ENCODE measurements at regions not wholly inside any gene's neighbourhood (a gene's known extent, or its start where the extent isn't known, plus 50 kb on each side); places are given as distances from the start of the nearest gene placed in this dataset.

- H3K79me2 ChIP-seq (ENCODE audit: control insufficient read depth, insufficient read depth, low read length) = no peaks in the 10 kb centered on the region
- no peak overlapping the region for H3K4me3 ChIP-seq (replicated peaks in 1 of 3; ENCODE audit: insufficient read depth in 1 of 3, low read depth in 1 of 3, low read length in 3 of 3)
- no peaks in the 10 kb centered on the region for H4K20me1 ChIP-seq (replicated peaks; ENCODE audit: control insufficient read depth, extremely low read depth, insufficient read depth, low read length)
- H3K27ac ChIP-seq (ENCODE audit: insufficient read depth, low read depth, low read length) = no peak overlapping the region
- no peaks in the 10 kb centered on the region for H3K9me3 ChIP-seq (replicated peaks; ENCODE audit: control insufficient read depth, insufficient read depth, low read length)
- ChIA-PET CTCF (no interaction called here), POLR2A (interaction anchor here (0.6 kb wide), 1 partner anchor 34 kb away, joined by 4 read pairs; no protein-coding TSS in a partner anchor)
- H3K9ac ChIP-seq (replicated peaks; ENCODE audit: extremely low read depth, insufficient read depth, low read length) = no peak overlapping the region
- no peak for TF ChIP-seq MYC (IDR thresholded peaks at IDR 0.05; ENCODE audit: low read depth, low read length)
- TF ChIP-seq JUN (IDR thresholded peaks at IDR 0.05; ENCODE audit: borderline replicate concordance, insufficient read depth, insufficient read length, low read depth) = no peak
- H3K4me2 ChIP-seq (ENCODE audit: insufficient read depth, low read length) = no peak overlapping the region
- dilution Hi-C loops (cut with MboI; ENCODE audit: extremely low pct_ligation_motif_present, low sequenced_read_pairs) = no loop called here
- no peak overlapping the region for H2AFZ ChIP-seq (ENCODE audit: low read depth, low read length)
- BruUV-seq (replicated peaks) = no TSS peak
- no peak for DNase-seq (ENCODE audit: low read depth, low spot score)
- FAIRE-seq = no peak
- H3K4me1 ChIP-seq (ENCODE audit: control insufficient read depth, extremely low read depth, insufficient read depth, low read length) = no peaks in the 10 kb centered on the region
- intact Hi-C loops (cut with micrococcal nuclease) = no loop called here
- no peaks in the 10 kb centered on the region for H3K36me3 ChIP-seq (ENCODE audit: control insufficient read depth in 2 of 2, extremely low read depth in 1 of 2, insufficient read depth in 2 of 2, low read length in 2 of 2)
- no peaks in the 10 kb centered on the region for H3K27me3 ChIP-seq (ENCODE audit: control insufficient read depth in 2 of 2, insufficient read depth in 2 of 2, low read length in 2 of 2)
- H3K9me1 ChIP-seq (replicated peaks; ENCODE audit: control insufficient read depth, extremely low read depth, insufficient read depth, low read length) = no peaks in the 10 kb centered on the region
Measured at GRCh38 chr7:21357151-21358097, 70.5 kb upstream of the SP4 start.

- BruUV-seq (replicated peaks) = no TSS peak
- ChIA-PET POLR2A (no interaction called here), CTCF (interaction anchor here (0.9 kb wide), 1 partner anchor 13 kb away, joined by 3 read pairs; no protein-coding TSS in a partner anchor)
- H2AFZ ChIP-seq (ENCODE audit: low read depth, low read length) = no peak overlapping the region
- no peak overlapping the region for H3K4me2 ChIP-seq (ENCODE audit: insufficient read depth, low read length)
- no peak overlapping the region for H3K27ac ChIP-seq (ENCODE audit: insufficient read depth, low read depth, low read length)
- H3K9ac ChIP-seq (replicated peaks; ENCODE audit: extremely low read depth, insufficient read depth, low read length) = no peak overlapping the region
- H4K20me1 ChIP-seq (replicated peaks; ENCODE audit: control insufficient read depth, extremely low read depth, insufficient read depth, low read length) = no peaks in the 10 kb centered on the region
- no peaks in the 10 kb centered on the region for H3K9me3 ChIP-seq (replicated peaks; ENCODE audit: control insufficient read depth, insufficient read depth, low read length)
- no peaks in the 10 kb centered on the region for H3K36me3 ChIP-seq (ENCODE audit: control insufficient read depth in 2 of 2, extremely low read depth in 1 of 2, insufficient read depth in 2 of 2, low read length in 2 of 2)
- no peaks in the 10 kb centered on the region for H3K79me2 ChIP-seq (ENCODE audit: control insufficient read depth, insufficient read depth, low read length)
- H3K4me1 ChIP-seq (ENCODE audit: control insufficient read depth, extremely low read depth, insufficient read depth, low read length) = no peaks in the 10 kb centered on the region
- no peak overlapping the region for H3K4me3 ChIP-seq (replicated peaks in 1 of 3; ENCODE audit: insufficient read depth in 1 of 3, low read depth in 1 of 3, low read length in 3 of 3)
- intact Hi-C loops (cut with micrococcal nuclease) = no loop called here
- no peaks in the 10 kb centered on the region for H3K27me3 ChIP-seq (ENCODE audit: control insufficient read depth in 2 of 2, insufficient read depth in 2 of 2, low read length in 2 of 2)
- no peak for DNase-seq (ENCODE audit: low read depth, low spot score)
- dilution Hi-C loops (cut with MboI; ENCODE audit: extremely low pct_ligation_motif_present, low sequenced_read_pairs) = no loop called here
- FAIRE-seq = no peak
- TF ChIP-seq POLR2AphosphoS5 (IDR thresholded peaks at IDR 0.05; ENCODE audit: insufficient read depth, low read depth, low read length) (no peak), EZH2 (IDR thresholded peaks at IDR 0.05; ENCODE audit: borderline replicate concordance, low read depth, low read length, severe bottlenecking) (no peak), GATA2 (IDR thresholded peaks at IDR 0.05; ENCODE audit: insufficient read depth, insufficient read length, low read depth, low read length) (no peak), FOS (IDR thresholded peaks at IDR 0.05; ENCODE audit: borderline replicate concordance, insufficient read depth, low read length) (no peak), MAX (IDR thresholded peaks at IDR 0.05; ENCODE audit: insufficient read depth, insufficient read length) (no peak), MYC (IDR thresholded peaks at IDR 0.05; ENCODE audit: low read depth, low read length) (no peak)
- no peaks in the 10 kb centered on the region for H3K9me1 ChIP-seq (replicated peaks; ENCODE audit: control insufficient read depth, extremely low read depth, insufficient read depth, low read length)
Measured at GRCh38 chr7:21358648-21359047, 69.2 kb upstream of the SP4 start.

Data from endothelial cell of umbilical vein (primary cell).